GM13977 (cell line): ENCODE measurements at regions not wholly inside any gene's neighbourhood (a gene's known extent, or its start where the extent isn't known, plus 50 kb on each side); places are given as distances from the start of the nearest gene placed in this dataset.

Experiments
- DNase-seq: peaks from one replicate; pipeline ENCODE4 v3.0.0; 2012; ENCODE audit warnings: low spot score
- in situ Hi-C: fragments of 300-500 bp; cut with MboI; formaldehyde crosslinking; loops from one replicate; pipeline ENCODE4 v1.12.0; 2022; ENCODE audit warnings: low sequenced_read_pairs, low pct_unique_long_range_greater_than_20kb, mixed read lengths, inconsistent platforms; ENCODE audit not compliant: unreplicated experiment
- TF ChIP-seq, protein P1 (sequence below): IDR thresholded peaks from 2 replicates; pipeline ENCODE4 v1.5.1; 2012; ENCODE audit warnings: mild to moderate bottlenecking, control low read depth; ENCODE audit not compliant: insufficient read depth; ENCODE audit errors: extremely low read depth, missing control alignments

- no peak for DNase-seq
- TF ChIP-seq, protein P1, sequence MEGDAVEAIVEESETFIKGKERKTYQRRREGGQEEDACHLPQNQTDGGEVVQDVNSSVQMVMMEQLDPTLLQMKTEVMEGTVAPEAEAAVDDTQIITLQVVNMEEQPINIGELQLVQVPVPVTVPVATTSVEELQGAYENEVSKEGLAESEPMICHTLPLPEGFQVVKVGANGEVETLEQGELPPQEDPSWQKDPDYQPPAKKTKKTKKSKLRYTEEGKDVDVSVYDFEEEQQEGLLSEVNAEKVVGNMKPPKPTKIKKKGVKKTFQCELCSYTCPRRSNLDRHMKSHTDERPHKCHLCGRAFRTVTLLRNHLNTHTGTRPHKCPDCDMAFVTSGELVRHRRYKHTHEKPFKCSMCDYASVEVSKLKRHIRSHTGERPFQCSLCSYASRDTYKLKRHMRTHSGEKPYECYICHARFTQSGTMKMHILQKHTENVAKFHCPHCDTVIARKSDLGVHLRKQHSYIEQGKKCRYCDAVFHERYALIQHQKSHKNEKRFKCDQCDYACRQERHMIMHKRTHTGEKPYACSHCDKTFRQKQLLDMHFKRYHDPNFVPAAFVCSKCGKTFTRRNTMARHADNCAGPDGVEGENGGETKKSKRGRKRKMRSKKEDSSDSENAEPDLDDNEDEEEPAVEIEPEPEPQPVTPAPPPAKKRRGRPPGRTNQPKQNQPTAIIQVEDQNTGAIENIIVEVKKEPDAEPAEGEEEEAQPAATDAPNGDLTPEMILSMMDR: no peak
- in situ Hi-C loops: no loop called here
Measured at GRCh38 chr4:11133868-11134267, 294.8 kb downstream of the HS3ST1 start.

GRCh38 chr4:11132478-11132877 lies 296.2 kb downstream of the HS3ST1 start:
- DNase-seq: no peak
- TF ChIP-seq, protein P1: no peak
- in situ Hi-C loops: no loop called here

GRCh38 chr4:11131491-11131890 lies 297.2 kb downstream of the HS3ST1 start:
- in situ Hi-C loops: no loop called here
- no peak for DNase-seq
- TF ChIP-seq, protein P1: no peak

GRCh38 chr4:11130195-11130970 lies 298.3 kb downstream of the HS3ST1 start:
- in situ Hi-C loops: no loop called here
- DNase-seq: no peak
- TF ChIP-seq, protein P1: no peak

DNA sequence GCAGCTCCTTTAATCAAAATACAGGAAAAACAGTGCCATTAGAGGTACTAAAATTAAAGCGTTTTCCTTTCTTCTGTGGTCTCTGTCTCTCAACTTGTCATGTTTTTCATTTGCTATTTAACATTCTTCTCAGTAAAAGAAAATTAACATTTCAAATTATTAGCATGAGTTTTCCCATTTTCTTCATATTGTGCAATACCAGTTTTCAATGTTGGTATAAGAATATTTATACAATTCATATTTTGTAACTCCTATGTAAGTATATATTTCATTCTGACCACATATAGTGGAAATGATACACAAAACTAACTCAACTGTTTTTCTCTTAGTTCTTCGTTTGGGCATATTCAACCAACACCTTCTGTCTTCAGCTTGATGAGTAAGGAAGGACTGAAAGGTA lies 308.3 kb downstream of the HS3ST1 start:
- TF ChIP-seq, protein P1: no peak
- in situ Hi-C loops: no loop called here
- DNase-seq: no peak

DNA sequence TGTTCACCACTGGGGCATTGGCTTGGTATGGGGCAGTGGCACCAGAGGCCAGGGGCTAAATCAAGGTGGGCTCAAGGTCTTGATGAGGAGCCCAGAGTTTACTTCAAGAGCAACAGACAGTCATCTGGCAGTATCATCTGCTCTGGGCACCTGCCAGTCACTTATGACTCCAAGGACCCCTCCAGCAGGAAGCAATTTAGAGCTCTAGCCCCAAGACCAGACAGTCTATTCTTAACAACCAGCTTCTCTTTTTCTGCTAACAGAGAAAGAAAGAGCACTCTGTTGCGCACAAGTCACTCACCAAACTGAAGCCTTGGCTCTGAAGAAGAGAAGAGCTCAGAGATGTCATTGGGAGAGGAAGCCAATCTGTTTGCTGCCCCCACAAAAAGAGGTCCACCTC lies 309.2 kb downstream of the HS3ST1 start:
- no peak for DNase-seq
- in situ Hi-C loops: no loop called here
- TF ChIP-seq, protein P1: no peak
